GM21576 (cell line): ENCODE measurements at regions not wholly inside any gene's neighbourhood (a gene's known extent, or its start where the extent isn't known, plus 50 kb on each side); places are given as distances from the start of the nearest gene placed in this dataset.

Source experiments
- ATAC-seq: cut with Tn5 transposase; IDR thresholded peaks from one replicate; pipeline ENCODE4 v1.9.1; 2021; ENCODE audit warnings: mild to moderate bottlenecking, moderate library complexity; ENCODE audit not compliant: unreplicated experiment

GRCh38 chr17:31594416-31594815 lies 202.9 kb downstream of the RAB11FIP4 start:
- ATAC-seq = no peak

DNA sequence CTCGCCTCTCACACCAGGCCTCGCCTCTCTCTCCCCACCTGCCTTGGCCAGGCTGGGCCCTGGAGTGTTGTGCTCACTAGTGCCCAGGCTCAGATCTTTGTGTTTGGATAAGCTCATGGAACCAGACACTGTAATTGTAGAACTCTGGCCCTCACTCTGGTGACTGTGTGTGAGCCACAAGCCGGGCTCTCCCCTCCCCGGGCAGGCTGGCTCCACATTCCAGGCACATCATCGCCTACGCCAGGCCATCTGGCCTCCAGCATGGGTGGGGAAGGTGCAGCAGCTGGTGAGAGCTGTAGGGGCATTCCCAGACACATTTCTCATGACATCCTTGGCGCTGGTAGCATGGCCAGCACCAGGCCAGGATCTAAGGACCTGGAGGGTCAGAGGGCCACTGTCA lies 202.3 kb downstream of the RAB11FIP4 start:
- ATAC-seq = no peak

GRCh38 chr17:31591924-31592323 lies 200.4 kb downstream of the RAB11FIP4 start:
- no peak for ATAC-seq

GRCh38 chr17:31588512-31588911 lies 197.0 kb downstream of the RAB11FIP4 start:
- no peak for ATAC-seq

DNA sequence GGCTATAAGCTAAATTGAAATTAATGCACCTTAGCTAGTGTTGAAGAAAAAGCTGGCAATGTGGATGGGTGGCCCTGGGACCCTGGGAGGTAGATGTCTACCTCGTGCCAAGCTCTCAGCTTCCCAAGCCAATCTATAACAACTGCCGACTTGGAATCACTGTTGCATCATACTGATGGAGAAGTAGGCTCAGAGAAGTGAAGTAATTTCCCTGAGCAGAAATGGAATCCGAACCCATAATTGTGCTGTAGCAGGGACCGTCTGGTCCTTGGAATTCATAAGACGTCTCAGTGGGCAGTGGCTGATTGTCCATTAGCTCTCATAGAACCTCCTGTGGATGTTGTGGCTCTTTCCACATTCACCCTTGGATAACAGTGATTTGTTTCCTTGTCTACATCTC lies 196.6 kb downstream of the RAB11FIP4 start:
- no peak for ATAC-seq
